Thoracic aorta (tissue), 2 donors: ENCODE measurements at regions not wholly inside any gene's neighbourhood (a gene's known extent, or its start where the extent isn't known, plus 50 kb on each side); places are given as distances from the start of the nearest gene placed in this dataset.

ENCODE experiments used
- ATAC-seq: fragments of 150-250 bp; one replicate; pipeline ENCODE4 v1.8.0; 2017; ENCODE audit warnings: low read depth; ENCODE audit not compliant: insufficient number of reproducible peaks, low FRiP score
- DNase-seq: peaks from one replicate; pipeline ENCODE4 v3.0.0-alpha.2; 2020; ENCODE audit warnings: low spot score
- H3K27ac ChIP-seq, 2 donors: fragments of 200-600 bp; sonication (generic); 1 replicate in 1 of 2; 2 replicates in 1 of 2; pipeline ENCODE4 v1.5.1; 2016; ENCODE audit warnings: mild to moderate bottlenecking in 2 of 2, moderate library complexity in 2 of 2
- H3K27me3 ChIP-seq: fragments of 200-600 bp; sonication (generic); replicated peaks from 2 replicates; pipeline ENCODE4 v1.6.0; 2016; ENCODE audit warnings: mild to moderate bottlenecking; ENCODE audit not compliant: insufficient read depth
- H3K36me3 ChIP-seq: fragments of 200-600 bp; sonication (generic); one replicate; pipeline ENCODE4 v1.5.1; 2016
- H3K4me1 ChIP-seq, 2 donors: fragments of 200-600 bp; sonication (generic); 1 replicate in 1 of 2; 2 replicates in 1 of 2; pipeline versions ENCODE4 v1.5.1 to v1.6.0; 2016; ENCODE audit warnings: low read depth in 2 of 2, mild to moderate bottlenecking in 1 of 2; ENCODE audit not compliant: control insufficient read depth in 1 of 2
- H3K4me3 ChIP-seq: fragments of 200-600 bp; sonication (generic); 2 replicates; pipeline ENCODE4 v1.5.1; 2016; ENCODE audit warnings: mild to moderate bottlenecking
- H3K9me3 ChIP-seq: fragments of 200-600 bp; sonication (generic); 2 replicates; pipeline ENCODE4 v1.5.1; 2016
- CTCF ChIP-seq: fragments of 200-600 bp; sonication (generic); IDR thresholded peaks from one replicate; pipeline ENCODE4 v1.5.1; 2019; ENCODE audit warnings: antibody characterized with exemption

- Histone ChIP-seq H3K9me3 (no peaks in the 10 kb centered on the region), H3K4me1 (no peaks in the 10 kb centered on the region), H3K4me3 (no peak overlapping the region), H3K36me3 (no peaks in the 10 kb centered on the region), H3K27me3 (no peaks in the 10 kb centered on the region), H3K27ac (no peak overlapping the region)
- ATAC-seq, result no peak
- no peak for DNase-seq
- no peak for TF ChIP-seq CTCF
Observed at GRCh38 chr12:76611533-76611932, 52.0 kb upstream of the OSBPL8 start.

- Histone ChIP-seq H3K4me1 (no peaks in the 10 kb centered on the region), H3K27ac (no peak overlapping the region), H3K27me3 (no peaks in the 10 kb centered on the region), H3K36me3 (no peaks in the 10 kb centered on the region), H3K4me3 (no peak overlapping the region), H3K9me3 (no peaks in the 10 kb centered on the region)
- TF ChIP-seq CTCF, result no peak
- no peak for ATAC-seq
- no peak for DNase-seq
Observed at GRCh38 chr12:76614364-76614763, 54.8 kb upstream of the OSBPL8 start.

GRCh38 chr12:76618031-76618430 is 58.5 kb upstream of the OSBPL8 start:
- Histone ChIP-seq H3K27me3 (no peaks in the 10 kb centered on the region), H3K36me3 (no peaks in the 10 kb centered on the region), H3K4me3 (no peak overlapping the region), H3K9me3 (no peaks in the 10 kb centered on the region), H3K4me1 (no peaks in the 10 kb centered on the region), H3K27ac (no peak overlapping the region)
- no peak for TF ChIP-seq CTCF
- no peak for DNase-seq
- ATAC-seq, result no peak

GRCh38 chr12:76621582-76622024 is 62.0 kb upstream of the OSBPL8 start:
- DNase-seq, result peak; percentile 20
- ATAC-seq, result peak; percentile 93
- Histone ChIP-seq H3K9me3 (no peaks in the 10 kb centered on the region), H3K27ac (no peak overlapping the region), H3K36me3 (no peaks in the 10 kb centered on the region), H3K27me3 (no peaks in the 10 kb centered on the region), H3K4me3 (no peak overlapping the region), H3K4me1 (no peaks in the 10 kb centered on the region)
- peak; percentile 91 for TF ChIP-seq CTCF

- H3K36me3 ChIP-seq, result no peaks in the 10 kb centered on the region
- no peak for TF ChIP-seq CTCF
- no peak overlapping the region for H3K4me3 ChIP-seq
- H3K4me1 ChIP-seq, result no peaks in the 10 kb centered on the region
- DNase-seq (no peak), ATAC-seq (no peak)
- H3K27ac ChIP-seq, result no peak overlapping the region
- no peaks in the 10 kb centered on the region for H3K27me3 ChIP-seq
- no peaks in the 10 kb centered on the region for H3K9me3 ChIP-seq
Observed at GRCh38 chr12:76622351-76622750, 62.8 kb upstream of the OSBPL8 start.
